A172 (cell line): ENCODE measurements at regions not wholly inside any gene's neighbourhood (a gene's known extent, or its start where the extent isn't known, plus 50 kb on each side); places are given as distances from the start of the nearest gene placed in this dataset.

Experiments used
- DNase-seq: peaks from one replicate; pipeline ENCODE4 v3.0.0-alpha.2; 2015; ENCODE audit warnings: low spot score

DNA sequence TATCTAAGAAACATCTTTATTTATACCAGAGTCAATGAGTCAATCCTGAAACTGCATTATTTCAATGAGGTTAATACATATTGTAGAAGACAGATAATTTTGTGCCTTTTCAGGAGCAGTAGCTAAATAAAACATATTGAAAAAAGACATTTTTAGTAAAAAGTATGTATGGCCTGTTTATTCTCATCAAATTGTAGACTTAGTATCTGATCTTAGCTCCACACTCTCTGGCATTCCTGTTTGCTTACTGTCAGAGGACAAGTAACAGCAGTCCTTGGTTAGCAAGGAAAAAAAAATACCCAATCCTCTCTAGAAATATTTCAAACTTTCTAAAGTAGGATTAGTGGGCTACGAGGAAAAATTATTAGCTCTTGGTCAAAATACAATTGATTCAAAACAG lies 50.5 kb upstream of the GUCY1A1 start:
- no peak for DNase-seq

GRCh38 chr4:155615081-155615887 lies 51.4 kb upstream of the GUCY1A1 start:
- DNase-seq, result no peak

DNA sequence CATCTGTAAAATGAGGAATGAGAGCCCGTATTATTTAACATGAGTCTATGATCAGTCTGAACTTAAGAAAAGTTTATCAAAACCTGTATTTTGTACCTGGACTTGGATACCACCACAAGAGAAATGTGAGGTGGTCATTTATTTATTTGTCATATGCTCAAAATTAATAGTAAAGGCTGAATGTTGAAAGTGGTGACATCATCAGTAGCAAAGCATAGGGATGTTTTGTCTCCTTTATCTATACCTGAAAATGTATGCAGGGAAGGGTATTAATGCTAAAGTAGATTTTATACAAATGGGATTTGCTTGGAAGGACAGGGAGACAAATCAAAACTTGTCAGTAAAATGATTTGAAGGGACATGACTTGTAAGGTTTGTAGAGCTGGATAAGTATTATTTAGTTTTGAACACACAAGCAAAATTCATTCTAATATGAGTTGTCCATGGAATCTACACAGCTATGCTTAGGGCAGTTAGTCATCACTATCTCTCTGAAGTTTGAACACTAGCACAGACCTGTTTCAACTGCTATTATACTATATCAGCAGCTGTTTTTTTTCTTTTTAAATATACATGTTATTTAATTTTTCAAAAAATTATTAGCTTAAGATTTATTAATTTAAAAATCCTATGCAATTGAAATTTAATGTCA lies 52.4 kb upstream of the GUCY1A1 start:
- no peak for DNase-seq

DNA sequence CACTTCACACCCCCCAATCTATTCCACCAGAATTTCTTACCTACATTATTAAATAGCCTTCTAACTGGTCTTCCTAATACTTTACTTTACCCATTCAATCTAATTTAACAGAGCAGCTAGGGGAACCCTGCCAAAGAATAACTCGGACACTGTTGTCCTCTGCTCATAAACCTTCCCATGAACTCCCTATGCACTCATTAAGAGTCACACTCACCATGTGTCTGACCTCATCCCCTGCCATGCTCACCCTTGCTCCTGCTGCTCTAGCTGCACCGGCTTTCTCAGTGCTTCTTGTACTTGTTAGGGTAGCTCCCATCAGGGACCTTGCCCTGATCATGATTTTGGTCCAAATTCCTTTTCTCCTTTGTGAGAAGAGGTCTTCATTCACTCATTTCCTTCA lies 54.6 kb upstream of the GUCY1A1 start:
- no peak for DNase-seq

DNA sequence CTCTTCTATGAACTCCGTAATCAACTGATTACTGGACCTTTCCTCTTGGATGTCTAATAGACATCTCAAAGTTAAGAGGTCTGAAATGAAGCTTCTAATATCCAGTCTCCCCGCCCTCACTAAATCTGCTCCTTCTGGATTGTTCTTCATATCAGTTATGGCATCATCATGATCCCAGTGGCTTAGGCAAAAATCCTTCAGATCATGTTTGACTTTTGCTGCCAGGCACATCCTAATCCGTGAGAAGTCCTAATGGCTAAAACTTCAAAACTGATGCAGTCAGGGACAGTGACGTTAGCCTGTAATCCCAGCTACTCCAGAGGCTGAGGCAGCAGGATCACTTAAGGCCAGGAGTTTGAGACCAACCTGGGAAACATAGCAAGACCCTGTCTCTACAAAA lies 55.1 kb upstream of the GUCY1A1 start:
- DNase-seq, result no peak

- DNase-seq, result no peak
Observed at GRCh38 chr4:155610143-155610542, 56.5 kb upstream of the GUCY1A1 start.

DNA sequence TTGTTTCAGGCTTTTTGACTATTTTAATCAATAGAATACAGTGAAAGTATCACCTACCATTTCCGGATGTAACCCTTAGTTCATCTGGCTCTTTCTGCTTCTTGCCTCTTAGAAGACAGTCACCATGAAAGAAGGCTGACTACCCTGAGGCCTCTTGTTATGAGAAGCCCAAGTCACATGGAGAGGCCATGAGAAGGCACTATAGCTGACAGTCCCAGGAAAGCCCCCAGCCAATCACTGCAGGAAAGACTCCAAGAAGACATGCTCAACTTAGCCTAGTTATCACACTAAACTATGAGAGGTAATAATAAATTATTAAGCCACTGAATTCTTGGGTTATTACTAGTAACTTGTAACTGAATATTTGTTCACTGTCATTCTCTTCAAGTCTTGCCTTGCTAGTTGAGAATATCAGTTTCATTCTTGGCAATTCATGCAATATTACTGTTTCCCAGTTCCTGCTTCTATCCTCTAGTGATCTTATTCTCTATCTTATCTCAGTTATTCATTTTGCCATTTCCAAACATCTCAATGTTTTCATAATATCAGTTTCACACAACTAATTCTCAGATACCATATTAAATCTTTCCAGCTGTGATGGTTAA lies 57.1 kb upstream of the GUCY1A1 start:
- no peak for DNase-seq

DNA sequence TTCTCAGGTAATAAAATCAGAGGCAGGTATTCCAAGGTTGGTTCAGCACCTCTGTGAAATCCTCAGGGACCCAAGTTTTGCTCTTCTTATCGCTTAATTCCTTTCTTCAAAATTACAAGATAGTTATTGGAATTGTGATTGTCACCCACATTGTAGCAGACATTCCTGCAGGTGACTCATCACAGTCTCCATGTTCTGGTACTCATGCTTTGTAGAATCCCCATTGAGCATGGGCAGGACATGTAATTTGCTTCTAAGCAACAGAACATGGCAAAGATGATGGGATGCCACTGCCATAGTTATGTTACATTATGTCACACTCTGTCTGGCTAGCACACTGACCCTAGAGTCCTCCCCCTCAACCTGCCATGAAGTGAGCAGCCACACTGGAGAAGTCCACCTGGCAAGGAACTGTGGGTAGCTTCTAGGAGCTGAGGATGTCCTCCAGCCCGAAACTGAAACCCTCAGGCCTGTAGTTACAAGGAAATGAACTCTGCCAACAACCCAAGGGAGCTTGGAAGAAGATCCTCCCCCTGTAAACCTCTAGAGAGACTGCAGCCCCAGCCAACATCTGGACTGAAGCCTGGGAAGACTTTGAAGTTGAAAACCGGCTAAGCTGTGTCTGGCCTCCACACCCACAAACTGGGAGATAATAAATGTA lies 58.3 kb upstream of the GUCY1A1 start:
- DNase-seq, result no peak

- DNase-seq, result no peak
Observed at GRCh38 chr4:155607481-155607880, 59.2 kb upstream of the GUCY1A1 start.

DNA sequence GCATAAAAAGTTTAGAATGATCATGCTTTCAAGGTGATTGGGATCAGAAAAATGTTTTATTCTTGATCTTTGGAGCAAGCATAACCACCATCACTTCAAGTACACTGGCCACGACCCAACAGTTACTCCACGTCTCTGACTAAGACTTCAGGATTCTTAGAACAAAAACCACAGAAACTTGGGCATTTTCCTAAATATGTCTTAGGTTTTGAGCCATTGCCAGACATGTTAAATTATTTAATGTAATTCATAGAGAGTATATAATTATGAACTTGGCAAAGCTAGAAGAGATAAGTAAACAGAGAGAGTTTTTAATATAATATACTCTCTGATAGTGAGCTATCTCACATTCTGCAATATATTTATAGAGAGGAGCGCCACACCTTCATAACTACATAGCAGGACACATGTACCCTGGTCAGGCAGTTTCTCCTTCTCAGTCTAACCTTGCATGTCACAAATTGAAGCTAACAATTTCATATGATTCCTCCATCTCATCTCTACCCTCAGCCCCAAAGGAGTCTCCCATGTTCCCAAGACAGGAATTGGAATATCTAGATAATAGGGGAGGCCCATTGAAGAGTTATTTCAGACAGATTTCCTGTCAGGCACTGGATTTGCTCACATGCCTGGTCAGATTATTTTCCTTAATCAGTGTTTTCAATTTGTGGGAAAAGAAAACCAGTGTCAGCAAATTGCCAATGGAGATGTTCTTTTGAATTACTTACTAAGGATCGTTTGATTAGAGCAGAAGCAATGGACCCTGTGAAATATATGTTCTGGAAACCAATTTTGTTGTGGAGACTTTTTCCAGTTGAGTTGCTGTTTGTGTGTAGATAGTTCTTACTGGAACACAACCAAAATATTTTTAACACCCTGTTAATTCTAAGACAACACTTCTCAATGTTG lies 61.7 kb upstream of the GUCY1A1 start:
- peak; percentile 82 for DNase-seq

DNA sequence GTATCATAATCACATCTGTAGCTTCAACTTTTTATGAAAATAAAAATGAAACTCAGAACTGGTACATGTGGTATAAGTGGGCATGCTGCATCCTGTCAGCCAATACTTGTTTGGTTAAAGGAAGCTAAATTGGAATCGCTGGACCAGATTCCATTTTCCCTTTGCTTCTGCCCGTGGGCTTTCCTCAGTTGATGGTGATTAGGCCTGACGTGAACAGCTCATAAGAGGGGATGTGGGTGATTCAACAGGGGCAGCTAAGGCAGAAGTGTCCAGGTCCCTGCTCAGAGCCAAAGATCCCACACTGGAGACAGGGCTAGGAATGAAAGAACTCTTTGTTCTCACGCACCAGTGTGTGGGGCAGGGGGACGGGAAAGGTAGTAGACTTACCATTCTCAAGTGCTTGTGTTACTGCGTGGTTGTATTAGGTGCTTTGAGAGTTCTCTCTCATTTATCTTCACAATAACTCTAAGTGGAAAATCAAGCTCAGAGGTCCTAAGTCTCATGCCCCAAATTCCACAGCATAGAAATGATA lies 63.2 kb upstream of the GUCY1A1 start:
- DNase-seq, result no peak

DNA sequence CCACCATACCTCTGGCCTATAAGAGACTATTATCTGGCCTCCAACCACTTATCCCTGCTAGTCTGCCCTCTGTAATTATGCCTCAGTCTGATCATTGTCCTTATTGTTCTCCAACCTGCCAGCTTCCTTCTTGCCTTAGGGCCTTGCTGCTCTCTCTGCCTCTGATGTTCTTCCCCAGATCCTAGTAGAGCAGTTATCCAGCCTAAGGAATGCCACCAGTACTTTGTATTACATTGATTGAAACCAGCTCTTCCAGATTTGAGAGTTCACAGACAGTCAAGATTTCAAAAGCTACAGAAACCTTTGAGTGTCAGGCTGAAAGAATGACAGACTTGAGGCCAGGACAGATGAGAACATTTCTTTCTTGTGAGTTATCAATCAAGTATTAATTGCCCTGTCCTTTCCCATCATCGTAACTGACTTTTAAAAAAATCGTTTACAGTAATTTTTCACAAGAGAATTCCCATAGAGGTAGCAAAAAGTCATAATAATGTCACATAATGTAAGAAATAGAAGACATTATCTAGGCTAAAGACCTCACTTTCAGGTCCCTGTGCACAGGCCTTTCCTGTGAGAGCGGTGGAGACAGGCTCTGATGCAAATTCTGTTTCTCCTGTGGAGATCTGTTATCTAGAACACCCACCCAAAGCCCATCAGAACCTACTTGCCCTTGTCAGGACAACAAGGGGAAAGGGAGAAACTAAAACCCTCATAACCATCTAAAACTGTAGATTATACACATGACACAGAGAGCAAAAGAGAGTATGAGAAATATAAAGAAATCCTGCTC lies 64.1 kb upstream of the GUCY1A1 start:
- DNase-seq, result no peak

DNA sequence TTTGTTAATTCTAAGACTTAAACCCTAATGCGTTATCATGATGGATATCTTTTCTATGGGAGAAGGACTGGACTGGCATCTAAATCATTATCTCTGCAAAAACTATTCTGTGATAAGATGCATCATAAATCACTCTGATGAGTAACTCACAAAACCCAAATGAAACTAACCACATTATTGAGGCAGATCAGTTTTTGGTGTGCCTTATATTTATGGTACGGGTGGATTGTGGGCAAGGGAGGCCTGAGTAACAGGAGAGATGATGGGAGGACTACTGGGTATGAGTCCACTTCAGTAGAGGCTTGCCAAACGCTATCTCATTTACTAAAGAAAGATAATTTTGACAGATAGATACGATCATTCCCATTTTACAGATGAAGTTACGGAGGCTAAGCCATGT lies 66.4 kb upstream of the GUCY1A1 start:
- peak; percentile 70 for DNase-seq

GRCh38 chr4:155599596-155599995 lies 67.1 kb upstream of the GUCY1A1 start:
- DNase-seq, result peak; percentile 8

DNA sequence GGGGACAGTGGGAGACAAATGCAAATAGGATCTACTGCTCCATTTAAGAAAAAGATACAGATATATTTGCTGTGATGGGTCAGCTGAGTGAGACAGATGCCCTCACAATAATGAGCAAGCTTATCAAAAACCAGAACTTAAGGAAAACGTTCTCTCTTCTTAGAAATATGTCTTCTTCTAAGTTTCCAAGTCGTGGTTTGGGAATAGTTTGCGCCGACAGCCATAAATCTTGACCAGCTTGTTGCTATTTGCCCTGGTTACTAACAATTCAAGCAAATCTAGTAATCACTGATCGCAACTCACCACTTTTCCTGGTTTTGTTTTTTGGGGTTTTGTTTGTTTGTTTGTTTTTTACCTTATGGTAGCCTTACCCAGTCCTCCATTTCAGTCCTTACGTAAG lies 67.6 kb upstream of the GUCY1A1 start:
- no peak for DNase-seq

DNA sequence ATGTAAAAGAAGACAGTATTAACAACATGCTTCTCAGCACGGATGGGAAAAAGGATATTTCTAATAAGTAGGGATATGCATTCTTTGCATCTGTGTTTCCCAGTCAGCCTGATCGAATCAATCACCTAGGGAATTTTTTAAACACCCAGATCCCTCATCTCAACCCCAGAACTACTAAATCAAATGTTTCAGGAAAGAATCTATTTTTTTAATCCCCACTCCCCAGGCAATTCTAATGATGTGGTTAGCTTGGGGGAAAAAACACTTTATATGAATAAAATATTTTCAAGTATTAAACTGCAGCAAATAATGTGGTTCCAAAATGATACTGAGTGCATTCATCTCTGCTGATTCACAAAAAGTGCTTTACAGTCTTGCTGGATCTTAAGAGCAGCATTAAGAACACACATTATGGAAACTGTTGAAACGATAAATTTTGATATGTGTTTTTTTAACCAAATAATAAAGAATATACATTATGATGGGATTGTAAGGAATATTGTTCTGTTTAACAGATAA lies 68.7 kb upstream of the GUCY1A1 start:
- no peak for DNase-seq

DNA sequence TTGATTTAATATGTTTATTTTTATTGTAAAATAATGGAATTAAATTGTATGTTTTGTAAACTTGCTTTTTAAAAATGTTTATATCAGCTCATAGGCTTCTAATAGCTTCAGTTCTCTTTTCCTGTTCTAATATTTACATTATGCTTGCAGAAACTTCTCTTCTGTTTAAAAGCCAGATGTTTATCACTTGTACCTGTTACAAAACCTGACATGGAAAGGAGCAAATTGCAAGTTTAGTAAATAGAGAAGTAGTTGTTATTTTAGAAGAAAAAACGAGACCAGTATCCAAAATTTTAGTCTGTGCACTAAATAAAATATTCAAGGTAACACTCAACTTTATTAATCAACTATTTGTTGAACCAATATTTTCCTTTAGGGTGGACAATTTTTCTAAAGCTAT lies 69.4 kb upstream of the GUCY1A1 start:
- DNase-seq, result no peak

GRCh38 chr4:155593793-155594192 lies 72.9 kb upstream of the GUCY1A1 start:
- DNase-seq, result no peak

DNA sequence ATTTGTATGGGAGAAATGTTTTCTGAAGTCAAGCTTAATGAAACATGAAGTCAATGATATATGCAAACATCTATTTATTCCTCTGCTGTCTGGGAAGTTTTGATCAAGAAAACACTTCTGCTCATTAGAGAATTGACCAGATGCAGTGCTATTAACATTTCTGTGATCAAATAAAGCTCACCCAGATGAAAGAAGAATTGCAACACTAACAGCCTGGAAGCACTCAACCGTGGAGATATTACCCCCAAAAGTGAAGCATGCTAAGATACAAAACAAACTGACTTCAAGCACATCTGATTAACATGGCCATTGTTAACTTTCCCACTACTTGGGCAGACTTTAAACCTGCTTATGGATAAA lies 73.7 kb upstream of the GUCY1A1 start:
- DNase-seq, result no peak

DNA sequence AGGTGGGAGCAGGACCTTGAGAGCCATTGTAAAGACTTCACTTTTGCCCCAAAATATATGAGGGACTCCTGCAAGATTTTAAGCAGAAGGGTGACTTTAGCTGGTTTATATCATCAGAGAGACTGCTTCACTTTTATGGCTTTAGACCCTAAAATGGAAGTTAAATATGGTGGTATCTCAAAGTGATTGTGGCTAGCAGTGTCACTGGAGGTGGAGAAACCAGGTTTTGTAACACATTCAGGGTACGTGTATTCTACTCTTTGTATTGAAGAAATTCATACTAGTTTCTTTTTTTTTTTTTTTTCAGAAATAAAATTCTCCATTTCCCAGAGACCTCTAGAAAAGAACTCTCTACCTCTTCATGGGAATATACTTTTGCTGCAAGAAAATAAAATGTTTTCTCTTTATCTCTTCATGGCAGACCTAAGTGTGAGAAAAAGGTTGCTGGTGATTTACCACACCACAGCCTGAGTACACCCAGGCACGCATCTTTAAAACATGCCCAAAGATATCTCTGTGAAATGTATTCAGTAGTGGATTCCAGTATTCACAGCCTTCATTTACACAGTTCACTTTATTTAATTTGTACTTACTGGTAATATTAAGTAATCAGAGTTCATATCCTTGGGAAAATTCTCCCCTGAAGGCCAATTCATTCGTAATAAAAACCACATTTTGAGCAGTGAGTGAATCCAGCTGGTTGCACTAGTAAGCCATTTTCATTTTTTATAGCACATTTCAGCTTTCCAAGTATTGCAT lies 74.3 kb upstream of the GUCY1A1 start:
- DNase-seq, result no peak
